ENCODE measurements at regions not wholly inside any gene's neighbourhood (a gene's known extent, or its start where the extent isn't known, plus 50 kb on each side); places are given as distances from the start of the nearest gene placed in this dataset.

DNA sequence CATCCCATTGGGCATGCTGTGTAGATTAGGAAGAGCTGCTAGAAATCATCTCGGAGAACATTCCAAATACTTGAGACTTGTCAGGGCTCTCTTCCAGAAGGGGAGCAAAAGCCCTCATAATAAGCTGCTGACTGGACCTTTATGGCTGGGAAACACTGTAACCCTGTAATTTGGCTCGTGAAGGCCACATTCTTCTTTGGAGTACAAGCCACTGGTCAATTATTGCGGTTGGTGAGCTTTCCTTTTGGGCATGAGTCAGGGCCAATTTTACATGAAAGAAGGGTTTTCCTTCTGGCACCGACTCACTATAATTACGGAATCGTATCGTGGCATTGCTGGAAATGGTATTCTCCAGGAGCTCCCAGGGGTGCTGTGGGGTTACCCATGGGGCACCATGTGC, 434.5 kb upstream of the RGMA start:
- TF ChIP-seq TAF1 (IDR thresholded peaks at IDR 0.05; ENCODE audit: borderline replicate concordance, low read depth, low read length) = no peak
- TF ChIP-seq, protein P1, sequence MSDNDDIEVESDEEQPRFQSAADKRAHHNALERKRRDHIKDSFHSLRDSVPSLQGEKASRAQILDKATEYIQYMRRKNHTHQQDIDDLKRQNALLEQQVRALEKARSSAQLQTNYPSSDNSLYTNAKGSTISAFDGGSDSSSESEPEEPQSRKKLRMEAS (IDR thresholded peaks at IDR 0.05; ENCODE audit: low read depth) = no peak

Measured in SK-N-SH (cell line).